Rectal smooth muscle tissue (tissue), 1 donor: ENCODE measurements at regions not wholly inside any gene's neighbourhood (a gene's known extent, or its start where the extent isn't known, plus 50 kb on each side); places are given as distances from the start of the nearest gene placed in this dataset.
"Not testable (repeated sequence)": the region's sequence is repeated elsewhere in the genome, so short reads cannot be mapped to it uniquely, and the experiment has no call there.

Source experiments
- H3K27ac ChIP-seq: one replicate; pipeline ENCODE4 v1.7.0; 2013; ENCODE audit warnings: low read depth, low read length, inconsistent platforms
- H3K27me3 ChIP-seq: one replicate; pipeline ENCODE4 v1.7.0; 2013; ENCODE audit warnings: low read length; ENCODE audit not compliant: control insufficient read depth, insufficient read depth
- H3K36me3 ChIP-seq: one replicate; pipeline ENCODE4 v1.7.0; 2013; ENCODE audit warnings: low read length; ENCODE audit not compliant: control insufficient read depth, insufficient read depth
- H3K4me1 ChIP-seq: one replicate; pipeline ENCODE4 v1.7.0; 2013; ENCODE audit warnings: low read length; ENCODE audit not compliant: control insufficient read depth, insufficient read depth
- H3K4me3 ChIP-seq: one replicate; pipeline ENCODE4 v1.7.0; 2013; ENCODE audit warnings: low read length
- H3K9ac ChIP-seq: one replicate; pipeline ENCODE4 v1.7.0; 2013; ENCODE audit warnings: low read length

- Histone ChIP-seq H3K4me1 (no peaks in the 10 kb centered on the region), H3K27me3 (no peaks in the 10 kb centered on the region), H3K9ac (no peak overlapping the region), H3K36me3 (no peaks in the 10 kb centered on the region), H3K4me3 (no peak overlapping the region), H3K27ac (no peak overlapping the region)
Measured at GRCh38 chr7:9600974-9601373, 1167.6 kb downstream of the NXPH1 start.

DNA sequence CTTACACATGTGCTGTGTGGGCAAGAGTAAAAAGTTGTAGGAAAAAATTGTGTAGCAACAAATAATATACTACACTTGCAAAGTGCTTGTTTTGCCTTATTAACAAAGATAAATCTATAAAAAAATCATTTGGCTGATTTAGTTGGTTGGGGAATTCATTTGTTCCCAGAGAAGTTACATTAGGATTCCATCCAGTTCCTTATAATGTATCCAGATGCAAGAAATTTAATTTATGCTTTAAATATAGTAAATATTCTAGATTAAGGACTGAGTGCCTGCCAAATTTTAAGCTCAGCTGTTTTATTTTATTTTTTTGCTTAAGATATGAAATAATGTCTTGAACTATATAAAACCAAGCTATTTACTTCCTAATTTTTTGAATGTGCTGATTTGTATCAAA lies 1169.9 kb downstream of the NXPH1 start:
- Histone ChIP-seq H3K9ac (no peak overlapping the region), H3K27me3 (no peaks in the 10 kb centered on the region), H3K4me3 (no peak overlapping the region), H3K4me1 (no peaks in the 10 kb centered on the region), H3K27ac (no peak overlapping the region), H3K36me3 (no peaks in the 10 kb centered on the region)

DNA sequence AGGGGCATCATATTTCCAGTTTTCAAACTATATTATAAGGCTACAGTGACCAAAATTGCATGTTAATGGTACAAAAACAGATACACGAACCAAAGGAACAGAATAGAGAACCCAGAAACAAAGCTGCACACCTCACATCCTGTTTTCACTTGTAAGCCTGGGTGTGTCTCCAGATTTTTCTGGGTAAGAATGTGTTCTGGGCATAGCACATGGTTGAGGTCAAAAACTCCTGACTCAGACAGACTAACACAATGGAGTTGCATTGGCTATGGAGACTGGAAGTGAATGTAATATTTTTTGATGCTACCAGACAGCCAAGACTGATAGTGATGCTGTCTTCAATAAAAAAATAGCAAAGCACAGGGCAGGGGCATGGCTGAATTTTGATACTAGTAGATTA lies 1175.2 kb downstream of the NXPH1 start:
- H3K27me3 ChIP-seq, result no peaks in the 10 kb centered on the region
- no peaks in the 10 kb centered on the region for H3K4me1 ChIP-seq
- H3K4me3 ChIP-seq, result no peak overlapping the region

GRCh38 chr7:9620899-9621298 lies 1187.5 kb downstream of the NXPH1 start:
- not testable (repeated sequence) for H3K27ac ChIP-seq, H3K4me1 ChIP-seq, H3K9ac ChIP-seq, H3K36me3 ChIP-seq, H3K4me3 ChIP-seq, H3K27me3 ChIP-seq

More for the DNA sequence above, 1175.2 kb downstream of the NXPH1 start:
- no peak overlapping the region for H3K27ac ChIP-seq
- H3K9ac ChIP-seq, result no peak overlapping the region
- no peaks in the 10 kb centered on the region for H3K36me3 ChIP-seq

DNA sequence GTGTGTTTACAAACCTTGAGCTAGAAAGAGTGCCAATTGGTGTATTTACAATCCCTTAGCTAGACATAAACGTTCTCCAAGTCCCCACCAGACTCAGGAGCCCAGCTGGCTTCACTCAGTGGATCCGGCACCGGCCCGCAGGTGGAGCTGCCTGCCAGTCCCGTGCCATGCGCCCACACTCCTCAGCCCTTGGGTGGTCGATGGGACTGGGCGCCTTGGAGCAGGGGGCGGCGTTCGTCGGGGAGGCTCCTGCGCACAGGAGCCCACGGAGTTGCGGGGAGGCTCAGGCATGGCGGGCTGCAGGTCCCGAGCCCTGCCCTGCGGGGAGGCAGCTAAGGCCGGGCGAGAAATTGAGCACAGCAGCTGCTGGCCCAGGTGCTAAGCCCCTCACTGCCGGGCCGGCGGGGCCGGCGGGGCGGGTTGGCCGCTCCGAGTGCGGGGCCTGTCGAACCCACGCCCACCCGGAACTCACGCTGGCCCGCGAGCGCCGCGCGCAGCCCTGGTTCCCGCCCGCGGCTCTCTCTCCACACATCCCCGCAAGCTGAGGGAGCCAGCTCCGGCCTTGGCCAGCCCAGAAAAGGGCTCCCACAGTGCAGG lies 1188.0 kb downstream of the NXPH1 start:
- H3K27me3 ChIP-seq, H3K9ac ChIP-seq, H3K4me1 ChIP-seq, H3K4me3 ChIP-seq, H3K36me3 ChIP-seq, H3K27ac ChIP-seq: not testable (repeated sequence)

GRCh38 chr7:9621927-9622326 lies 1188.5 kb downstream of the NXPH1 start:
- Histone ChIP-seq H3K36me3 (no peaks in the 10 kb centered on the region), H3K9ac (no peak overlapping the region), H3K27me3 (no peaks in the 10 kb centered on the region), H3K27ac (no peak overlapping the region), H3K4me1 (no peaks in the 10 kb centered on the region), H3K4me3 (no peak overlapping the region)

DNA sequence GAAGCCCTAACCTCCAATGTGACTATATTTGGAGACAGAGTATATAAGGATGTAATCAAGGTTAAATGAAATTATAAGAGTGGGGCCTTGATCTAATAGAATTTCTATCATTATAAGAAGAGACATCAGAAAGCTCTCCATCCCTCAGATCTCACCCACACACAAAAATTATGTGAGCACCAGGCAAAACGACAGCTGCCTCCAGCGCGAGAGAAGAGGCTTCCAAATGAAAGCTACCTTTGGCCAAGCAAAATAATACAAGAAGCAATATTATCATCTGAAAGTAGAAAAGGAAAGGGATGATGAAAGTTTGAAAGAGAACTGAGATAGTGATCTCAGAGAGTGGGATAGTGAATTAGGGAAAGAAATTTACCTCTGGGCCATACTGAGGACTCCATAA lies 1192.5 kb downstream of the NXPH1 start:
- Histone ChIP-seq H3K4me1 (no peaks in the 10 kb centered on the region), H3K36me3 (no peaks in the 10 kb centered on the region), H3K4me3 (no peak overlapping the region), H3K27me3 (no peaks in the 10 kb centered on the region), H3K9ac (no peak overlapping the region), H3K27ac (no peak overlapping the region)

DNA sequence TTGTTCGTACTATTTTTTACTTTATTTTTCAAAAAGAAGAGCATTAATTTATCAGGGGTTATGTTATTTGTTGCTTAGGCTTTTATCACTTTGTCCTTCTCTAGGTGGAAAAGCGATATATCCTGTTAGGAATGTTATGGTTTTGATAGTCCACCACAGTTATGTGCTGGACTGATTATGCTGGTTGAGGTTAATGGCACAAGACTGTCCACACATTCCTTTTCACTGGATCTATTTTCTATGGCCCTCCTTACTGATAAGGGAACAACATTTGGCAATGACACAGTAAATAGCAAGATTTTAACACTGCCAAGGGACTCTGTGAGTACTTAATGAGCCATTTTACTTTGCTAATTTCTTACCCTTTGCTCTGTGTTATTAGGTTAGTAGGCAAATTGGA lies 1212.3 kb downstream of the NXPH1 start:
- no peaks in the 10 kb centered on the region for H3K27me3 ChIP-seq
- H3K4me3 ChIP-seq, result no peak overlapping the region
- H3K27ac ChIP-seq, result no peak overlapping the region
- H3K36me3 ChIP-seq, result no peaks in the 10 kb centered on the region
- no peak overlapping the region for H3K9ac ChIP-seq
- no peaks in the 10 kb centered on the region for H3K4me1 ChIP-seq

DNA sequence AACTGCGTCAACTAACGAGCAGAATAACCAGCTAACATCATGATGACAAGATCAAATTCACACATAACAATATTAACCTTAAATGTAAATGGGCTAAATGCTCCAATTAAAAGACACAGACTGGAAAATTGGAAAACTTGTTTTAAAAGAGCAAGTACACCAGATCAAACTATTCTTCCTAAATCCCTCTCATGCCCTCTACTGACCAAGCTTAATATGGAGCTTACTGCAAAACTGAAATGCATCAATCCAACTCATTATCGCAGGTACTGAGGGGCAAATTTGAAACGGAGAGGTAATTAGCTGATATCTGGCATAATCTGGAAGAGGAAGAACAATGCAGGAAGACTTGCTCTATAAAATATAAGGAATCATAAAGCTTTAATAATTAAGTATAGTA lies 1223.8 kb downstream of the NXPH1 start:
- Histone ChIP-seq H3K27ac (no peak overlapping the region), H3K4me3 (no peak overlapping the region), H3K4me1 (no peaks in the 10 kb centered on the region), H3K9ac (no peak overlapping the region), H3K27me3 (no peaks in the 10 kb centered on the region), H3K36me3 (no peaks in the 10 kb centered on the region)

- no peaks in the 10 kb centered on the region for H3K27me3 ChIP-seq
- H3K36me3 ChIP-seq, result no peaks in the 10 kb centered on the region
- H3K4me1 ChIP-seq, result no peaks in the 10 kb centered on the region
- no peak overlapping the region for H3K27ac ChIP-seq
- no peak overlapping the region for H3K4me3 ChIP-seq
- no peak overlapping the region for H3K9ac ChIP-seq
Measured at GRCh38 chr7:9671979-9672917, 1238.8 kb downstream of the NXPH1 start.

DNA sequence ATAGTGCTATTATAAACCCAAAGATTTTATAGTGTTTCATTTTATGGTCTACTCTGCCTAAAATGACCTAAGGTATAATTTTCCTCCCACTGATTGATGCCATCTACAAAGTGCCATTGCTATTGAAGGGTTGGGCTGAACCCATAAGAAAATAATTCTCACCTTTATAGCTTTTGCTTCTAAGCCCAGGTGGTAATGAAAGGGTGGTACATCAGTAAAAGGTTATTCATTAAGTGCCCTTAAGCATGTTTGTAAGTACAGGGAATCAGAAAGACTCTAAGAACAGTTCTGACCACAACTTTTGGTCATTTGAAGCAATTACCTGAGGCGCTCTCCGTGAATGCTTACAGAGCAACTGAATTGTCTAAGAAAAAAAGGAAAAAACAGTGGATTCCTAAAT lies 1247.3 kb downstream of the NXPH1 start:
- Histone ChIP-seq H3K27me3 (no peaks in the 10 kb centered on the region), H3K27ac (no peak overlapping the region), H3K36me3 (no peaks in the 10 kb centered on the region), H3K4me3 (no peak overlapping the region), H3K9ac (no peak overlapping the region), H3K4me1 (no peaks in the 10 kb centered on the region)

GRCh38 chr7:9681284-9681683 lies 1247.9 kb downstream of the NXPH1 start:
- H3K27me3 ChIP-seq, result no peaks in the 10 kb centered on the region
- no peak overlapping the region for H3K4me3 ChIP-seq
- no peaks in the 10 kb centered on the region for H3K4me1 ChIP-seq
- H3K36me3 ChIP-seq, result no peaks in the 10 kb centered on the region
- H3K27ac ChIP-seq, result no peak overlapping the region
- no peak overlapping the region for H3K9ac ChIP-seq

DNA sequence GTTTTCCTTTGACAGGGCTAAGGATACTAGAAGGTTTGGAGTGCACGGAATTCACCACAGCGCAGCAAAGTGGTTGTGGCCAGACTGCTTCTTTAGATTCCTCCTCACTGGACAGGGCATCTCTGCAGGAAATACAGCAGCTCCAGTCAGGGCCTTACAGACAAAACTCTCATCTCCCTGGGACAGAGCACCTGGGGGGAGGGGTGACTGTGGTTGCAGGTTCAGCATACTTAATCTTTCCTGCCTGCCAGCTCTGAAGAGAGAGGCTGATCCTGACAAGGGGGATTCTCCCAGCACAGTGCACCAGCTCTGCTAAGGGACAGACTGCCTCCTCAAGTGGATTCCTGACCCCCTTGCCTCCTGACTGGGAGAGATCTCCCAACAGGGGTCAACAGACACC lies 1257.9 kb downstream of the NXPH1 start:
- Histone ChIP-seq H3K36me3 (no peaks in the 10 kb centered on the region), H3K9ac (no peak overlapping the region), H3K4me1 (no peaks in the 10 kb centered on the region), H3K4me3 (no peak overlapping the region), H3K27ac (no peak overlapping the region), H3K27me3 (no peaks in the 10 kb centered on the region)
